ENCODE measurements at regions not wholly inside any gene's neighbourhood (a gene's known extent, or its start where the extent isn't known, plus 50 kb on each side); places are given as distances from the start of the nearest gene placed in this dataset.
"Not testable (repeated sequence)": the region's sequence is repeated elsewhere in the genome, so short reads cannot be mapped to it uniquely, and the experiment has no call there.

GRCh38 chr3:33919312-33920120, 121.1 kb downstream of the PDCD6IP start:
- no peak for DNase-seq

DNA sequence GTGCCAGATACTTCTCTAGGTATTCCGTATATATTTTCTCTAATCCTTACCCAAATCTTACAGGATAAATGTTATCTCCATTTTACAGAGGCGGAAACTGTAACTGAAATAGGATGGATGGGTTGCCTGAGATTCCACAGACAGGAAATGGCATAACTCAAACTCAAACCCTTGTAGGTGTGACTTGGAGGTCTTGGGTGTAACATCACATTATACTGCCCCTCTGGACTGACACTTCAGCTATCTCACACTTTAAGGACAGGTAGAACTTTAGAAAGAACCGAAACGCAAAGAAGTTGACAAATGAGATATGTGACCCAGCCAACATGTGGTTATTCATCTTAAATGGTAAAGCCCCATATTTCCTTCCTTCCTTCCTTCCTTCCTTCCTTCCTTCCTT, 122.1 kb downstream of the PDCD6IP start:
- no peak for DNase-seq

DNA sequence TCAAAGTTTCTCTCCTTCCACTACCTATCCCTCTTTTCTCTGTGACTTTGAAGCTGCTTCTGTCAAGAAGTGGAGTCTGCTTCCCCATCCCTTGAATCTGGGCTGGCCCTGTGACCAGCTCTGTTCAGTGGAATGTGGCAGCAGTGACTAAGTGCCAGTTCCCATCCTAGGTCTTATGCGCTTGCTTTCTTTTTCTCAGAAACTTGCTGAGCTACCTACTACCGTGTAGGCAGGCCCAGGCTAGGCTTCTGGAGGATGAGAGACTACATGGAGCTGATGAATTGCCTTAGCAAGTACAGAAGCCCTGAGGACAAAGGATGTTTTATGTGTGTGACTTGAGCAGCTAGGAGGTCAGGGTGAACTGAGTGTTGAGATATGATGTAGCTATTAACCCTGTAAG, 123.2 kb downstream of the PDCD6IP start:
- DNase-seq, result no peak

- no peak for DNase-seq
Measured at GRCh38 chr3:33926998-33927605, 128.7 kb downstream of the PDCD6IP start.

- DNase-seq, result no peak
Measured at GRCh38 chr3:33929813-33930212, 131.4 kb downstream of the PDCD6IP start.

GRCh38 chr3:33931512-33931911, 133.1 kb downstream of the PDCD6IP start:
- no peak for DNase-seq

DNA sequence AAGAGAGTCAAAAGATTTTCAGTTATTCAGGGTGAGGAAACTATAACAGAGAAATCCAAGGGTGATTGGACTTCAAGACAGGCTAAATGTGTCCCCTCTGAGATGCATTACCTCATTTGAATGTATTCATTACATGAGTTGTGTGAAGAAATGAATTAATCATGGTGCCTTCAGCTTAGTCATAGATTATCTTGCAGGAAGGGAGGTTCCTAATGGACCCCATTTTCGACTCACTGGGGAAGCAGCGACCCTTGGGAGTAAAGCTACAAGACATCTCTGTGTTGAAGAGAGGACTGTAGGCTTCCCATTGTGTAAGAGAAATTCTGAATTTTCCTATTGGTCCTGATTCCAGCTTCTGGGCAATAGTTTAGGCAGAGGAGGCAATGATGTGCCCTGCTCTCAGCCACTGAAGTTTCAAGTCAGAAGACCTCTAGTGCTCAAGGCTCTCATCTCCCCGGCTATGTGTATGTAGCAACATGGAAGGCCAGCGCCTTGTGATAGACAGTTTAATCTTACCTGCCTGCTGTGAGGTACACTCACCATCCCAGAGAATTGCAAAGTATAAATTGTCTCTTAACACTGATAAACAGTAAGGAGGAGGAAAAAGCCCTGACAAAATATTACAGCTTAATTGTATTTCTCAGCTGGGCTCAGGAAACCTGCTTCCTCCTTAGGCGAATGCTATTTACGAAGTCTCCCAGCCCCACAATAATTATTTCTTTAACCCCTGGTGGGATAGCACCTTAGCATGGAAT, 133.8 kb downstream of the PDCD6IP start:
- no peak for DNase-seq

- DNase-seq, result no peak
Measured at GRCh38 chr3:33936171-33936920, 137.9 kb downstream of the PDCD6IP start.

- DNase-seq, result no peak
Measured at GRCh38 chr3:33936921-33937525, 138.6 kb downstream of the PDCD6IP start.

GRCh38 chr3:33937628-33938027, 139.2 kb downstream of the PDCD6IP start:
- DNase-seq, result no peak

DNA sequence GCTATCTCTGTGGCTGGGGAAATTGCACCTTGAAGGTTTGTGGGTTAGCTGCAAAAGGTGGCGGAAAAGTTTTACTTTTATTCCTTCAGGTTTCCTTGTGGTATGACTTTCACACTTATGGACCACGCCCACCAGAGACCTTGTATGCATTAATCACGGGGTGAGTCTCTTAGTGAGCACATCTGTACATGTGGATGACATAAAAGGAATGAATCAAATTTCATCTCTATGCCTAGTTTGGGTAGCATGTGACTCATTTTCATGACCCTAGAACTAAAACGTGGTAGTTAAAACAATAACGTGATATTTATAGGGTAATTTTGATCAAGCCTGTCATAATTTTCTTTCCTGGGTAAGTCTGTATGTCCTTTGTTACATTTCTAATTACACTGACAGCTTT, 141.7 kb downstream of the PDCD6IP start:
- DNase-seq, result no peak

DNA sequence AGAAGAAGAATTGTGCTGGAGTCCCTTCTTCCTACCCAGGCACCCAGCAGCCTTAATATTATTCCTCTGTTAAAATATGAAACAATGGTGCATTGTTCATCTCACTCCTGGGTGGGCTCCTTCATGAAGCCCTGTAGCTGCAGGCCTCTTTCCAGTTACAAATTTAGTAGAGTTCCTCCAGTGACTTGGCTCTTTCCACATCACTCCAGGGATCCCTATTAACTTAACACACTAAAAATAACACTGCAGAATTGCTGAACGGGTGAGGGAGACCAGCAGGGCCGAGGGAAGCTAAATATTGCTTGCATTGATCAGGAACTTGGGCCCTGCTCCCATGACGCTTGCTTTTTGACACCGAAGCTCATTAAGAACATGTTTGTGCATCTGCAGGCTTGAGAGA, 142.3 kb downstream of the PDCD6IP start:
- DNase-seq, result peak; percentile 27

- no peak for DNase-seq
Measured at GRCh38 chr3:33941804-33942203, 143.4 kb downstream of the PDCD6IP start.

GRCh38 chr3:33942483-33943150, 144.2 kb downstream of the PDCD6IP start:
- DNase-seq, result peak; percentile 20

- DNase-seq, result no peak
Measured at GRCh38 chr3:33943277-33943676, 144.8 kb downstream of the PDCD6IP start.

DNA sequence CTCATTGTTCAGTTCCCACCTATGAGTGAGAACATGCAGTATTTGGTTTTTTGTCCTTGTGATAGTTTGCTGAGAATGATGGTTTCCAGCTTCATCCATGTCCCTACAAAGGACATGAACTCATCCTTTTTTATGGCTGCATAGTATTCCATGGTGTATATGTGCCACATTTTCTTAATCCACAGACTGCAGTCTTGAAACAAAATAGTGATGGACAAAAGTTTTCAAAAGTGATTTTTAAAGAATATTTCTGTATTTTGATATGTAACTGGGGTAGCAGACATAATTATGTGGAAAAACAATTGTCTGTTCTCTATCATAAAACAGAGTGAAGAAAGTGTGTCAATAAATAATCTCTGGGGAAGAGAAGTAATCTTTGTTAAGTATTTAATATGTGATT, 148.2 kb downstream of the PDCD6IP start:
- not testable (repeated sequence) for DNase-seq

- no peak for DNase-seq
Measured at GRCh38 chr3:33947272-33948195, 149.1 kb downstream of the PDCD6IP start.

GRCh38 chr3:33949074-33949473, 150.6 kb downstream of the PDCD6IP start:
- DNase-seq, result no peak

GRCh38 chr3:33954956-33955355, 156.5 kb downstream of the PDCD6IP start:
- no peak for DNase-seq

- no peak for DNase-seq
Measured at GRCh38 chr3:33956206-33956605, 157.8 kb downstream of the PDCD6IP start.
